Fibroblast of skin of abdomen (primary cell): ENCODE measurements at regions not wholly inside any gene's neighbourhood (a gene's known extent, or its start where the extent isn't known, plus 50 kb on each side); places are given as distances from the start of the nearest gene placed in this dataset.

Experiments used
- DNase-seq: peaks from one replicate; pipeline ENCODE4 v3.0.0-alpha.2; 2013

DNA sequence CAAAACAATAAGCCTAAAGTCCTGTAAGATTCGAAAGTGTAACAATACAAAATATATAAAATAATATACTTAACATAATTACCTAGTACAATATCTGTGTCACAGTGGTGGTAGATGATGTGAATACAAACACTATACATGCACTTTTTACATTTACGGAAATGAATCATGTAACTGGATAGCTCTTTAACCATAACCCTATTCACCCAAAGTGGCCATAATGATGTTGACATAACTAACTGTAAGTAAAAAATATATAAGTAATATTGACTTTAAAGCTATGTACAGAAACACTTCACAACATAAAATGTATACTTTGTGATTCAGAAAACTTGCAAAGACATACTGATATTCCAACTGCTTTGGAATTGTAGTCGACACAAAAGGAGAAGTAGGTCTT is 616.9 kb upstream of the SLC8A1 start:
- DNase-seq = no peak

DNA sequence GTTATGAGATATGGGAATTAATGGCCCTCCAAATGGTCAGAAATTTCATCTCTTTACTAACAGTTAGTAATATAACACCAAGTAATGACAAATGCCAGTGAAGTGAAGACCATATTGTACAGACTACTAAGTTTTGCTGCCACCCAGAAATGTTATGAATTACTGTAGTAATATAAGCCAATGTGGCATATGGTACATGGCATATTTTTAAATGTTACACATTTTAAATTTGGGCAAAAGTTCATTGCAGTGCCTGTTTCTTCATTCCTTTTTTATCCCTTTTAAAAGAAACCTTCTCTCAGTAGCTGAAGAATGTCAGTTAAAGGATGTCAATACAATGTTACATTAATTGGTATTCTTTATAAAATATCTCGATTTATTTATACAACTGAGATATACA is 626.5 kb upstream of the SLC8A1 start:
- no peak for DNase-seq

- no peak for DNase-seq
Observed at GRCh38 chr2:41079011-41079410, 627.1 kb upstream of the SLC8A1 start.

- DNase-seq = no peak
Observed at GRCh38 chr2:41084321-41084720, 632.4 kb upstream of the SLC8A1 start.

DNA sequence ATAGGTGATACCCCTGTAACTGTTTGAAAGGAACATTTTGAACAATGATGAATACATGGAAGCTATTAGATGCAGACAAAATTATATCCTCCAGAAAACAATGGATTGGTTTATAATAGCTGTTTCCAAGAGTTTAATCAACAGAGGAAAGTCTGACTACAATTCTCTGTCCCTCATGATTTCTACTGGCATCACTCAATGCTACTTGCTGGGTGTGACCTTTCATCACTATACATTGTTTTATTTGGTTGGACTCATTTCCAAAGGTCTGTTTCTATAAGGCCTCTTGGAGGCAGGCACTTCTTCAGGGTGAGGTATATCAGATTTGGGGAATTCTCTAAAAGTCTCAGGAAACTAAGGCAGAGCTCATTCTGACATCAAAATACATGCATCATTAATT is 636.1 kb upstream of the SLC8A1 start:
- no peak for DNase-seq

- no peak for DNase-seq
Observed at GRCh38 chr2:41101281-41101680, 649.4 kb upstream of the SLC8A1 start.

- DNase-seq = no peak
Observed at GRCh38 chr2:41109744-41110143, 657.9 kb upstream of the SLC8A1 start.

GRCh38 chr2:41111836-41112627 is 660.1 kb upstream of the SLC8A1 start:
- no peak for DNase-seq

DNA sequence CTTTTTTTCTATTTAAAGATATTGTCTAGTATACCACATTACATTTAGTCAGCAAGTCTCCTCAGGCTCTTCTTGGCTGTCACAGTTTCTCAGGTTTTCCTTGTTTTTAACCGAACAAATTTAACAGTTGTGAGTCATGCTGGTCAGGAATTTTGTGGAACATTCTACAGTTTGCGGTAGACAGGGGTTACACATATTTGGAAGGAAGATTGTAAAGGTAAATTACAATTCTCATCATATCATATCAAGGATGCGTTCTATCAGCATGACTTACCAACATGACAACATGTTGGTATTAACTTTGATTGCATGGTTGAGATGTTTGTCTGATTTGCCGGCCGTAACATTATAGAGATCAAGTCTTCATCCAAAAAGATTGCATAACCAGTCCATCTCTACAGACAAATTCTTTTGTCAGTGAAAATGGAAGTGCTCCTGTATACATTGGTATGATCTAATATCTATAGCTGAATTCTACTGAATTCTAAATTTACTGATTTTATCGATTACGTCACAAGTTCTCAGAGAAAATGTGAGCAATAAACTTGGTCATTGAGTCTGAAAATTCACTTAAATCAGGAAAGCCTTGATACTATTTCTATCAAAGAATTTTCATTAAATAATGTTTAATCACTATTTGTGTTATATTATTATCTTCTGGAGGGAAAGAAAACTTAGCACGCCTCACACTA is 664.4 kb upstream of the SLC8A1 start:
- DNase-seq = no peak

- DNase-seq = no peak
Observed at GRCh38 chr2:41119489-41119888, 667.6 kb upstream of the SLC8A1 start.

GRCh38 chr2:41123341-41123740 is 671.5 kb upstream of the SLC8A1 start:
- DNase-seq = no peak

- DNase-seq = no peak
Observed at GRCh38 chr2:41127351-41127750, 675.5 kb upstream of the SLC8A1 start.

GRCh38 chr2:41129988-41130387 is 678.1 kb upstream of the SLC8A1 start:
- no peak for DNase-seq

DNA sequence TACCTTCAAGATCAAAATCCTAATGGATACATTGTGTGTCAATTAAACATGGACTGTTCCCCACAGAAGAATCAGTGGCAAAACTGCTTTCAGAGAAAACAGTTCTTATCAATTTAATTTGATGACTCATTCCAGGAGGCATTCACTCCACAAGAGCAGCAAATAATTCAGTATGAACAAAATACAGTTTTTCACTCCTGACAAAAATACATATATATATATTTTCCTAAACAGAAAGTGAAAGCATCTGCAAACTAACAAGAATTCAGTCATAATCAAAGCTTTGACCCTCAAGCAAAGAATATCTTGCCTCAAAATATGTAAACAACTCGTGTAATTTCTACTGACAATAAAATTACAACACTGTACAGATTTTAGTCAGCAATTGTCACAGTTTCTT is 685.1 kb upstream of the SLC8A1 start:
- peak; percentile 1 for DNase-seq

- DNase-seq = no peak
Observed at GRCh38 chr2:41141146-41141791, 689.4 kb upstream of the SLC8A1 start.

- no peak for DNase-seq
Observed at GRCh38 chr2:41142478-41142877, 690.6 kb upstream of the SLC8A1 start.

- no peak for DNase-seq
Observed at GRCh38 chr2:41145066-41145465, 693.2 kb upstream of the SLC8A1 start.

DNA sequence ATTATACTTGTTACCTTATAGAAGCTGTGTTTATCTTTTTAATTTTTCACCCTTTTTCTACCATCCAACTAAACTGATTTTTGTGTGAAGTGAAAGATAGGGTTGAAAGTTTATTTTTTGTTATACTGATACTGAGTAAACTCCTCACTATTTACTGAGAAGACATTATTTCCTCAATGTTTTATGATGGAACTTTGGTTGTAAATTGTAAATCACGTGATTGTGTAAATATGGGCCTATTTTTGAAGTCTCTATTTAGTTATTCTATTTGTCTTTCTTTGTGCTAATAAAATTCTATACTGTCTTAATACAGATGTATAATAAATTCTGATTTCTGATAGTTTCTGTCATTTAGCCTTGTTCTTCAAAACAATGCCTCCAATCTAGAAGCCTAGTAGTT is 697.2 kb upstream of the SLC8A1 start:
- DNase-seq = no peak

DNA sequence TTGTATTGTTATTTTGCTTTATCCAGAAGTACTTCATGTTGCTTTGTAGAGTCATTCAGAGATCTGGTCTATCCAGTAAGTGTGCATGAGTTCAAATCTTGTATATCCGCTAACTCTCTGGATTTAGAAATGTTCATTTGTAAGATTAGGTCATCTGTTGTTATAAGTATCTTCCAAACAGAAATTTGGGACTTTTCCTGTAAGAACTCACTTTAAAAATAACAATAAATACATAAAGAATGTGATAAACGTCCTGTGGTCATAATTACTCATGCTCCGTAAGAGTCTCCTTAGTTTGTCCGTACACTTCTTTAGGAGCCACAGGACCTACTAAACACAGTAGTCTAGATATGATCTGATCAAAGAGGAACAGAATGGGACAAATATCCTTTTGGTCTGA is 699.9 kb upstream of the SLC8A1 start:
- no peak for DNase-seq

DNA sequence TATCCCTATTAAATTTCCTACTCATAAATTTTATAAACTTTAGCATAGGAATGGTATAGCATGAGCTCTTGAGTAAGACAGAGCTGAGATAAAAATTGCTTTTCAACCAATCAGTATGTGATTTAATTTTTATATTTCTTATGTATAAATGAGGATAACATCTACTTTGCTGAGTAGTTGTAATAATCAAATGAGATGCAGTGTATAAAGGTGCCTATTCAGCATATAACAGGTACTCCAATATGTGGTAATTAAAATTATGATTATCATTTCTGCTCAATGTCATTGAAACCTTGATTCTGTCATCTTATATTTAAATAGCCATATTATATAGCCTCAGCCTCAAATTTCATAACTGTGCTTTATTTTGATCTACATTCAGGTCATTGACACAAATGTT is 700.4 kb upstream of the SLC8A1 start:
- DNase-seq = no peak

DNA sequence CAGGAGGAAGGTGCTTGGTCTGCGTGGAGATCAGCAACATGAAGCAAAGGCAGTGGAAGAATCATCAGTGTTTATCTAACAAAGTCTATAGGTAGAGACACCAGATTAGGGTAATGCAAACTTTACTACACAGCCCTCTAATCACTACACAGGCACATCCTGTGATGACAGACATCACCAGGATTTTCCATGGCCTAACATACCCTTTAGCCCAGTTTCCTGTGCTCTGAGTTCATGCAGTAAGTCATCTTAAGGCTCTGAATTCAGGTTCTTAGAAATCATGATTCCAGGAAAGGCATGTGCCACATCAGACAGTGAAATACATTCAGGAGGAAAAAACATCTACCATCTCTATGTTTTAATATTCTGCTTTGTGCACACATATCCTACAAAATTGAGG is 708.5 kb upstream of the SLC8A1 start:
- DNase-seq = no peak

GRCh38 chr2:41167014-41167413 is 715.1 kb upstream of the SLC8A1 start:
- DNase-seq = no peak

GRCh38 chr2:41169744-41170143 is 717.9 kb upstream of the SLC8A1 start:
- no peak for DNase-seq

DNA sequence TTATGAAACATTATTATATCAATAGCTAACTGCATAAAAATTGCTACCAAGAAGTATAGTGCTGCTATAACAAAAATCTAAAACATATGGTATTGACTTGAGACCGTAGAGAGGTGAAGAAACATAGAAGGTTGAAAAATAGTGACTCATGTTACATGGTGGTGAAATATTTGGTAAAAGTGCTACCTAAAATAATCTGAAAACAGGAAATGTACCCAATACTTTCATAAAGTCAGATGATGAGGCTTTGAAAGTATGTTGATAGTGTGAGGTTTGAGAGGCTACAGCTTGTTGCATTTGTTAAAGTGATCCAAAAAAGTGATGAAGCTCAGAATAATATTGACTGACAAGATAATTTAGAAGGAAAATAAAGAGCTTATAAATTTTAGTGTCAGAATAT is 718.7 kb upstream of the SLC8A1 start:
- no peak for DNase-seq
